ENCODE measurements at regions not wholly inside any gene's neighbourhood (a gene's known extent, or its start where the extent isn't known, plus 50 kb on each side); places are given as distances from the start of the nearest gene placed in this dataset.

DNA sequence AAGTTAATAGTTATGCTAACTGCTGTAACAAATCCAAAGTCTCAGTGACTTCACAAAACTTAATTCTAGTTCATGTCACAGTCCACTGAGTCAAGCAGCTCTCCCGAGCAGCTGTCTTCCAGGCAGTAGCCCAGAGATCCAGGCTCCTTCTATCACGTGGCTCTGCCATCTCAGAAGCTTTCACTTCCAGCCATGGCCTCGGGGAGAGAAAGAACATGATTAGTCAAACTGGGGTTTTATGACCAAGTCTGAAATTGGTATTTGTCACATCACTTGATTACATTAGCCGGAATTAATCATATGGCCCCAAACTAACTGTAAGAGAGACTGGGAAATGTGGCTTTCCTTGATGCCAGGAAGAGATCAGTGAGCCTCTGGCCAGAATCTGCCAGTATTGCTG, 70.2 kb upstream of the DGKG start:
- H3K27me3 ChIP-seq (ENCODE audit: insufficient read depth, low read length): no peaks in the 10 kb centered on the region
- H3K4me1 ChIP-seq (ENCODE audit: insufficient read depth, low read length): no peaks in the 10 kb centered on the region
- no peak overlapping the region for H3K23ac ChIP-seq (ENCODE audit: insufficient read length, low read depth, low read length)
- no peak overlapping the region for H4K8ac ChIP-seq (replicated peaks; ENCODE audit: insufficient read length, low read depth, low read length)
- H3K23me2 ChIP-seq (ENCODE audit: insufficient read length, low read depth, low read length, poor library complexity, severe bottlenecking): no peaks in the 10 kb centered on the region
- H3K14ac ChIP-seq (ENCODE audit: insufficient read depth, low read length): no peak overlapping the region
- no peak for DNase-seq
- no peak overlapping the region for H4K91ac ChIP-seq (ENCODE audit: insufficient read length, low read depth, low read length)
- peaks cover 0 to 11% of the 10 kb centered on the region in 2 experiments for H3K4me1 Mint-ChIP-seq
- no peak overlapping the region for H3K4ac ChIP-seq (ENCODE audit: low read depth, low read length)
- no peak overlapping the region for H2BK5ac ChIP-seq (ENCODE audit: insufficient read length, low read length)
- H3K9me3 ChIP-seq (ENCODE audit: control insufficient read depth, low read depth, low read length): no peaks in the 10 kb centered on the region
- no peak overlapping the region for H2AFZ ChIP-seq (ENCODE audit: low read length)
- H3K79me1 ChIP-seq (ENCODE audit: insufficient read depth, low read depth, low read length, poor library complexity, severe bottlenecking): no peaks in the 10 kb centered on the region
- H2BK12ac ChIP-seq (ENCODE audit: insufficient read length, low read depth, low read length): no peak overlapping the region
- H3K9me3 Mint-ChIP-seq: peaks cover 2 to 10% of the 10 kb centered on the region in 2 experiments; a peak in 3 of 5 replicates
- no peak overlapping the region for H3K9ac ChIP-seq (ENCODE audit: extremely low read depth, insufficient read length, low read length)
- peaks cover 3% of the 10 kb centered on the region; the same call in 1 of the 2 replicates for H3K27me3 Mint-ChIP-seq (ENCODE audit: low read depth)
- H2BK20ac ChIP-seq (ENCODE audit: low read depth, low read length, poor library complexity, severe bottlenecking): no peak overlapping the region
- no peak overlapping the region for H3K4me2 ChIP-seq (ENCODE audit: insufficient read depth, insufficient read length, low read length)
- no peaks in the 10 kb centered on the region; a peak in 1 of 7 replicates for H3K36me3 Mint-ChIP-seq (ENCODE audit: insufficient read depth in 1 of 3, low read depth in 3 of 3)
- no peak overlapping the region for H3K18ac ChIP-seq (ENCODE audit: insufficient read length, low read depth, low read length)
- no peak overlapping the region for H2BK15ac ChIP-seq (ENCODE audit: low read depth, low read length)
- TF ChIP-seq, protein P1, sequence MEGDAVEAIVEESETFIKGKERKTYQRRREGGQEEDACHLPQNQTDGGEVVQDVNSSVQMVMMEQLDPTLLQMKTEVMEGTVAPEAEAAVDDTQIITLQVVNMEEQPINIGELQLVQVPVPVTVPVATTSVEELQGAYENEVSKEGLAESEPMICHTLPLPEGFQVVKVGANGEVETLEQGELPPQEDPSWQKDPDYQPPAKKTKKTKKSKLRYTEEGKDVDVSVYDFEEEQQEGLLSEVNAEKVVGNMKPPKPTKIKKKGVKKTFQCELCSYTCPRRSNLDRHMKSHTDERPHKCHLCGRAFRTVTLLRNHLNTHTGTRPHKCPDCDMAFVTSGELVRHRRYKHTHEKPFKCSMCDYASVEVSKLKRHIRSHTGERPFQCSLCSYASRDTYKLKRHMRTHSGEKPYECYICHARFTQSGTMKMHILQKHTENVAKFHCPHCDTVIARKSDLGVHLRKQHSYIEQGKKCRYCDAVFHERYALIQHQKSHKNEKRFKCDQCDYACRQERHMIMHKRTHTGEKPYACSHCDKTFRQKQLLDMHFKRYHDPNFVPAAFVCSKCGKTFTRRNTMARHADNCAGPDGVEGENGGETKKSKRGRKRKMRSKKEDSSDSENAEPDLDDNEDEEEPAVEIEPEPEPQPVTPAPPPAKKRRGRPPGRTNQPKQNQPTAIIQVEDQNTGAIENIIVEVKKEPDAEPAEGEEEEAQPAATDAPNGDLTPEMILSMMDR (conservative IDR thresholded peaks at IDR 0.05): no peak
- no peak overlapping the region for H3K4me3 Mint-ChIP-seq
- H2AK5ac ChIP-seq (ENCODE audit: insufficient read length, low read length): no peak overlapping the region
- H3K27ac Mint-ChIP-seq: no peak overlapping the region; a peak in 1 of 7 replicates
- WGBS (ENCODE audit: extremely low coverage, insufficient read length, low lambda C conversion rate): no CpG with 5 or more reads among the region's 4 CpGs
- no peak overlapping the region for H3K56ac ChIP-seq (ENCODE audit: insufficient read length, low read depth, low read length)
- no peak overlapping the region for H4K5ac ChIP-seq (ENCODE audit: insufficient read length, low read depth, low read length)
- no peaks in the 10 kb centered on the region for H4K20me1 ChIP-seq (ENCODE audit: control insufficient read depth, insufficient read depth, insufficient read length)
- no peak overlapping the region for H2BK120ac ChIP-seq (ENCODE audit: low read depth, low read length, poor library complexity, severe bottlenecking)
- no peak overlapping the region for H3T11ph ChIP-seq (ENCODE audit: low read length)
- no peak overlapping the region for H3K27ac ChIP-seq (ENCODE audit: insufficient read length, low read depth, low read length)
- no peaks in the 10 kb centered on the region for H3K79me2 ChIP-seq (ENCODE audit: insufficient read depth, low read length)

All from H9 (cell line).